Fibroblast of mammary gland (primary cell): ENCODE measurements at regions not wholly inside any gene's neighbourhood (a gene's known extent, or its start where the extent isn't known, plus 50 kb on each side); places are given as distances from the start of the nearest gene placed in this dataset.

Experiments used
- DNase-seq: peaks from one replicate; pipeline ENCODE4 v3.0.0-alpha.2; 2010; ENCODE audit warnings: low read depth
- H3K4me3 ChIP-seq: 2 replicates; pipeline ENCODE4 v1.5.1; 2011; ENCODE audit warnings: low read depth, mild to moderate bottlenecking, low read length, moderate library complexity; ENCODE audit not compliant: control insufficient read depth
- TF ChIP-seq, protein P1 (sequence below): conservative IDR thresholded peaks from 2 replicates; pipeline ENCODE4 v1.5.1; 2011; ENCODE audit warnings: low read depth, low read length, inconsistent platforms; ENCODE audit not compliant: control insufficient read depth, insufficient read depth

- H3K4me3 ChIP-seq = no peak overlapping the region
- no peak for DNase-seq
- TF ChIP-seq, protein P1, sequence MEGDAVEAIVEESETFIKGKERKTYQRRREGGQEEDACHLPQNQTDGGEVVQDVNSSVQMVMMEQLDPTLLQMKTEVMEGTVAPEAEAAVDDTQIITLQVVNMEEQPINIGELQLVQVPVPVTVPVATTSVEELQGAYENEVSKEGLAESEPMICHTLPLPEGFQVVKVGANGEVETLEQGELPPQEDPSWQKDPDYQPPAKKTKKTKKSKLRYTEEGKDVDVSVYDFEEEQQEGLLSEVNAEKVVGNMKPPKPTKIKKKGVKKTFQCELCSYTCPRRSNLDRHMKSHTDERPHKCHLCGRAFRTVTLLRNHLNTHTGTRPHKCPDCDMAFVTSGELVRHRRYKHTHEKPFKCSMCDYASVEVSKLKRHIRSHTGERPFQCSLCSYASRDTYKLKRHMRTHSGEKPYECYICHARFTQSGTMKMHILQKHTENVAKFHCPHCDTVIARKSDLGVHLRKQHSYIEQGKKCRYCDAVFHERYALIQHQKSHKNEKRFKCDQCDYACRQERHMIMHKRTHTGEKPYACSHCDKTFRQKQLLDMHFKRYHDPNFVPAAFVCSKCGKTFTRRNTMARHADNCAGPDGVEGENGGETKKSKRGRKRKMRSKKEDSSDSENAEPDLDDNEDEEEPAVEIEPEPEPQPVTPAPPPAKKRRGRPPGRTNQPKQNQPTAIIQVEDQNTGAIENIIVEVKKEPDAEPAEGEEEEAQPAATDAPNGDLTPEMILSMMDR = no peak
Observed at GRCh38 chr9:90288275-90288639, 354.4 kb downstream of the DIRAS2 start.

GRCh38 chr9:90290716-90291485 is 351.7 kb downstream of the DIRAS2 start:
- DNase-seq = peak; percentile 6
- H3K4me3 ChIP-seq = no peak overlapping the region
- TF ChIP-seq, protein P1 = no peak

DNA sequence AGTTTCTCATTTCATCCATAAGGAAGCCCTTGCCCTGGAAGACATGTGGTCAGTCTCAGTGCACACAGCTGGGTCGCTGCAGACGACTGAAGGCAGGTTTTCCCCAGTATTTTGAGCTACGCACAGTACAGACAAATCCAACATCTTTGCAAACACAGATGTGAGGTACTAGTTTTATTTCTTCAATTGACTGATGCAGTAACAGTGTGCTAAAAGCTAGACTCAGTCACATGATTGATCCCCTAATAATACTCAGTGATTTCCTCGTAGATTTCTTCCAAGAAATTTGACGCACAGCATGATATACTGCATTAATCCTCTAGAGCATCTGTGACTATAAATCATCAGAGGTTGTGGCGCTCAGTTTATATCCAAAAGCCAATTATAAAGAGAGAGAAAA is 346.1 kb downstream of the DIRAS2 start:
- H3K4me3 ChIP-seq = no peak overlapping the region
- TF ChIP-seq, protein P1 = no peak
- DNase-seq = peak; percentile 12

- H3K4me3 ChIP-seq = no peak overlapping the region
- DNase-seq = no peak
- TF ChIP-seq, protein P1 = no peak
Observed at GRCh38 chr9:90299968-90300367, 342.7 kb downstream of the DIRAS2 start.

- no peak overlapping the region for H3K4me3 ChIP-seq
- TF ChIP-seq, protein P1 = no peak
Observed at GRCh38 chr9:90300611-90301276, 341.9 kb downstream of the DIRAS2 start.

GRCh38 chr9:90301277-90301653 is 341.4 kb downstream of the DIRAS2 start:
- TF ChIP-seq, protein P1 = no peak
- peak; percentile 92 for DNase-seq
- H3K4me3 ChIP-seq = no peak overlapping the region

More at GRCh38 chr9:90300611-90301276, 341.9 kb downstream of the DIRAS2 start:
- DNase-seq = no peak
